Neural cell (in vitro differentiated cells): ENCODE measurements at regions not wholly inside any gene's neighbourhood (a gene's known extent, or its start where the extent isn't known, plus 50 kb on each side); places are given as distances from the start of the nearest gene placed in this dataset.

ENCODE experiments used
- H2AFZ ChIP-seq: fragments of 200-600, 300-800 bp; sonication (generic), shearing (Covaris generic); 2 replicates; pipeline ENCODE4 v1.6.0; 2014; ENCODE audit warnings: low read depth, mild to moderate bottlenecking, antibody characterized with exemption, low read length, moderate library complexity
- H3F3A ChIP-seq: fragments of 200-600 bp; shearing (Covaris generic); 2 replicates; pipeline ENCODE4 v1.6.1; 2016; ENCODE audit warnings: mild to moderate bottlenecking, moderate library complexity, mixed read lengths, antibody characterized with exemption, low read length; ENCODE audit not compliant: insufficient read depth, poor library complexity, severe bottlenecking
- H3K27ac ChIP-seq: fragments of 200-600, 300-800 bp; sonication (generic), shearing (Covaris generic); 2 replicates; pipeline ENCODE4 v1.5.1; 2014; ENCODE audit warnings: mild to moderate bottlenecking, low read length, moderate library complexity
- H3K27me3 ChIP-seq: fragments of 300-800, 200-600 bp; sonication (generic), shearing (Covaris generic); 2 replicates; pipeline ENCODE4 v1.6.0; 2014; ENCODE audit warnings: mild to moderate bottlenecking, low read depth, low read length, moderate library complexity; ENCODE audit not compliant: insufficient read depth
- H3K36me3 ChIP-seq: fragments of 300-800, 200-600 bp; sonication (generic), shearing (Covaris generic); 2 replicates; pipeline ENCODE4 v1.5.1; 2014; ENCODE audit warnings: mild to moderate bottlenecking, antibody characterized with exemption, low read length, moderate library complexity; ENCODE audit not compliant: insufficient read depth
- H3K4me2 ChIP-seq: fragments of 300-800, 200-600 bp; sonication (generic), shearing (Covaris generic); 2 replicates; pipeline ENCODE4 v1.6.0; 2014; ENCODE audit warnings: mild to moderate bottlenecking, low read length
- H3K4me3 ChIP-seq: fragments of 300-800, 200-600 bp; sonication (generic), shearing (Covaris generic); 2 replicates; pipeline ENCODE4 v1.5.1; 2014; ENCODE audit warnings: mild to moderate bottlenecking, low read length, moderate library complexity
- H3K79me2 ChIP-seq: fragments of 200-600 bp; shearing (Covaris generic); replicated peaks from 2 replicates; pipeline ENCODE4 v1.6.0; 2014; ENCODE audit warnings: mild to moderate bottlenecking, low read length, moderate library complexity; ENCODE audit not compliant: insufficient read depth
- H3K9ac ChIP-seq: fragments of 300-800, 200-600 bp; sonication (generic), shearing (Covaris generic); 2 replicates; pipeline ENCODE4 v1.6.1; 2016; ENCODE audit warnings: mild to moderate bottlenecking, low read length, mixed read lengths
- H3K9me2 ChIP-seq: fragments of 200-600 bp; shearing (Covaris generic); 2 replicates; pipeline ENCODE4 v1.6.1; 2016; ENCODE audit warnings: mild to moderate bottlenecking, low read length, mixed read lengths; ENCODE audit not compliant: insufficient read depth
- H3K9me3 ChIP-seq: fragments of 200-600, 300-800 bp; sonication (generic), shearing (Covaris generic); 2 replicates; pipeline ENCODE4 v1.6.1; 2016; ENCODE audit warnings: mild to moderate bottlenecking, mixed run types, low read length, moderate library complexity, mixed read lengths
- H4K20me1 ChIP-seq: fragments of 200-600 bp; shearing (Covaris generic); 2 replicates; pipeline ENCODE4 v1.6.1; 2016; ENCODE audit warnings: mild to moderate bottlenecking, mixed run types; ENCODE audit not compliant: insufficient read depth
- EZH2 ChIP-seq: fragments of 200-600, 300-800 bp; shearing (Covaris generic), sonication (generic); IDR thresholded peaks from 2 replicates; pipeline ENCODE4 v1.6.1; 2014; ENCODE audit warnings: antibody characterized with exemption, low read length, borderline replicate concordance, mild to moderate bottlenecking; ENCODE audit not compliant: insufficient read depth, poor library complexity, severe bottlenecking
- POLR2AphosphoS5 ChIP-seq: IDR thresholded peaks from 2 replicates; pipeline ENCODE4 v1.6.1; 2012
- RAD21 ChIP-seq: fragments of 450-650 bp; conservative IDR thresholded peaks from 2 replicates; pipeline ENCODE4 v1.6.1; 2014; ENCODE audit warnings: antibody characterized with exemption, mild to moderate bottlenecking, moderate library complexity
- REST ChIP-seq: IDR thresholded peaks from 2 replicates; pipeline ENCODE4 v1.6.1; 2012; ENCODE audit warnings: borderline replicate concordance
- TAF1 ChIP-seq: IDR thresholded peaks from 2 replicates; pipeline ENCODE4 v1.6.1; 2012; ENCODE audit warnings: low read depth
- TF ChIP-seq, protein P1 (sequence below): fragments of 450-650 bp; IDR thresholded peaks from 2 replicates; pipeline ENCODE4 v1.5.1; 2014; ENCODE audit warnings: antibody characterized with exemption, mild to moderate bottlenecking, moderate library complexity; ENCODE audit not compliant: poor library complexity, severe bottlenecking

- Histone ChIP-seq H3K27ac (no peak overlapping the region), H3K36me3 (no peaks in the 10 kb centered on the region), H3K9me2 (no peaks in the 10 kb centered on the region), H3K27me3 (no peaks in the 10 kb centered on the region), H4K20me1 (no peaks in the 10 kb centered on the region), H3K79me2 (no peaks in the 10 kb centered on the region), H3F3A (no peaks in the 10 kb centered on the region), H3K9me3 (no peaks in the 10 kb centered on the region), H3K9ac (no peak overlapping the region), H3K4me2 (no peak overlapping the region), H3K4me3 (no peak overlapping the region), H2AFZ (no peak overlapping the region)
- TF ChIP-seq, protein P1, sequence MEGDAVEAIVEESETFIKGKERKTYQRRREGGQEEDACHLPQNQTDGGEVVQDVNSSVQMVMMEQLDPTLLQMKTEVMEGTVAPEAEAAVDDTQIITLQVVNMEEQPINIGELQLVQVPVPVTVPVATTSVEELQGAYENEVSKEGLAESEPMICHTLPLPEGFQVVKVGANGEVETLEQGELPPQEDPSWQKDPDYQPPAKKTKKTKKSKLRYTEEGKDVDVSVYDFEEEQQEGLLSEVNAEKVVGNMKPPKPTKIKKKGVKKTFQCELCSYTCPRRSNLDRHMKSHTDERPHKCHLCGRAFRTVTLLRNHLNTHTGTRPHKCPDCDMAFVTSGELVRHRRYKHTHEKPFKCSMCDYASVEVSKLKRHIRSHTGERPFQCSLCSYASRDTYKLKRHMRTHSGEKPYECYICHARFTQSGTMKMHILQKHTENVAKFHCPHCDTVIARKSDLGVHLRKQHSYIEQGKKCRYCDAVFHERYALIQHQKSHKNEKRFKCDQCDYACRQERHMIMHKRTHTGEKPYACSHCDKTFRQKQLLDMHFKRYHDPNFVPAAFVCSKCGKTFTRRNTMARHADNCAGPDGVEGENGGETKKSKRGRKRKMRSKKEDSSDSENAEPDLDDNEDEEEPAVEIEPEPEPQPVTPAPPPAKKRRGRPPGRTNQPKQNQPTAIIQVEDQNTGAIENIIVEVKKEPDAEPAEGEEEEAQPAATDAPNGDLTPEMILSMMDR, result no peak
- TF ChIP-seq EZH2 (no peak), RAD21 (no peak)
Observed at GRCh38 chr5:68071282-68071632, 144.3 kb upstream of the PIK3R1 start.

GRCh38 chr5:68070591-68071281, 144.8 kb upstream of the PIK3R1 start:
- TF ChIP-seq TAF1 (no peak), EZH2 (no peak), POLR2AphosphoS5 (no peak), REST (no peak)
- TF ChIP-seq, protein P1, result no peak
- Histone ChIP-seq H3K9me3 (no peaks in the 10 kb centered on the region), H3K27ac (no peak overlapping the region), H3K4me2 (no peak overlapping the region), H3F3A (no peaks in the 10 kb centered on the region), H3K9me2 (no peaks in the 10 kb centered on the region), H3K36me3 (no peaks in the 10 kb centered on the region), H4K20me1 (no peaks in the 10 kb centered on the region), H3K4me3 (no peak overlapping the region), H3K9ac (no peak overlapping the region), H3K79me2 (no peaks in the 10 kb centered on the region), H3K27me3 (no peaks in the 10 kb centered on the region), H2AFZ (no peak overlapping the region)
